B cell (primary cell): ENCODE measurements at regions not wholly inside any gene's neighbourhood (a gene's known extent, or its start where the extent isn't known, plus 50 kb on each side); places are given as distances from the start of the nearest gene placed in this dataset.

Source experiments
- ATAC-seq: fragments of 200-7000 bp; cut with Tn5 transposase; one replicate; pipeline ENCODE4 v1.10.0; 2021; ENCODE audit warnings: low read depth, mild to moderate bottlenecking, moderate number of reproducible peaks, moderate library complexity
- CTCF ChIA-PET: fragments of 350-600 bp; sonication (Branson Sonifier 250); formaldehyde crosslinking; loops from one replicate; lab custom pipeline; 2021; ENCODE audit warnings: antibody characterized with exemption, inconsistent platforms; lab: Charles Lee
- POLR2A ChIA-PET: fragments of 350-600 bp; sonication (Branson Sonifier 250); formaldehyde crosslinking; loops from one replicate; lab custom pipeline; 2021; ENCODE audit warnings: antibody characterized with exemption; lab: Charles Lee
- DNase-seq: peaks from one replicate; pipeline ENCODE4 v3.0.0; 2013
- H2AFZ ChIP-seq: 2 replicates; pipeline ENCODE4 v1.6.1; 2012; ENCODE audit warnings: mild to moderate bottlenecking, low read depth, low read length; ENCODE audit not compliant: insufficient read depth, poor library complexity, severe bottlenecking
- H3K27ac ChIP-seq, 2 donors: 1 replicate in 1 of 2; 2 replicates in 1 of 2; pipeline ENCODE4 v1.5.1; 2012 to 2013; ENCODE audit warnings: low read length in 2 of 2, mild to moderate bottlenecking in 2 of 2, moderate library complexity in 1 of 2
- H3K27me3 ChIP-seq, 4 experiments: fragments of 200-600 bp in 1 of 4; sonication (generic) in 1 of 4; replicated peaks in 1 of 4; 1 replicate in 2 of 4; 2 replicates in 2 of 4; pipeline versions ENCODE4 v1.6.1 to v1.7.0; 2013 to 2016; ENCODE audit warnings: low read length in 3 of 4, mild to moderate bottlenecking in 2 of 4, mixed read lengths in 1 of 4, moderate library complexity in 1 of 4; ENCODE audit not compliant: insufficient read depth in 4 of 4, control insufficient read depth in 3 of 4; ENCODE audit errors: control extremely low read depth in 1 of 4
- H3K36me3 ChIP-seq, 2 experiments: replicated peaks in 1 of 2; 1 replicate in 1 of 2; 2 replicates in 1 of 2; pipeline versions ENCODE4 v1.6.1 to v1.7.1; 2013; ENCODE audit warnings: low read length in 1 of 2; ENCODE audit not compliant: insufficient read depth in 2 of 2, control insufficient read depth in 1 of 2; ENCODE audit errors: control extremely low read depth in 1 of 2, extremely low read depth in 1 of 2
- H3K4me1 ChIP-seq, 2 donors: fragments of 200-600 bp in 1 of 2; sonication (generic) in 1 of 2; 1 replicate in 1 of 2; 2 replicates in 1 of 2; pipeline versions ENCODE4 v1.5.1 to v1.6.1; 2013 to 2017; ENCODE audit warnings: low read length in 2 of 2; ENCODE audit not compliant: control insufficient read depth in 2 of 2, insufficient read depth in 2 of 2
- H3K4me2 ChIP-seq: replicated peaks from 2 replicates; pipeline ENCODE3; 2012; ENCODE audit warnings: mild to moderate bottlenecking, low read depth, low read length; ENCODE audit not compliant: poor library complexity, severe bottlenecking
- H3K4me3 ChIP-seq, 5 experiments: fragments of 200-600 bp in 1 of 5; sonication (generic) in 1 of 5; 1 replicate in 3 of 5; 2 replicates in 2 of 5; pipeline versions ENCODE4 v1.5.1 to v1.7.0; 2011 to 2016; ENCODE audit warnings: low read length in 4 of 5, mild to moderate bottlenecking in 4 of 5, low read depth in 2 of 5, control low read depth in 1 of 5, moderate library complexity in 1 of 5; ENCODE audit not compliant: insufficient read depth in 1 of 5; ENCODE audit errors: control extremely low read depth in 1 of 5, extremely low read depth in 1 of 5
- H3K79me2 ChIP-seq: fragments of 200-600 bp; sonication (generic); one replicate; pipeline ENCODE4 v1.6.0; 2016; ENCODE audit warnings: low read length; ENCODE audit not compliant: control insufficient read depth, insufficient read depth
- H3K9ac ChIP-seq: fragments of 200-600 bp; sonication (generic); 2 replicates; pipeline ENCODE4 v1.6.1; 2017; ENCODE audit warnings: mild to moderate bottlenecking, low read length, moderate library complexity
- H3K9me3 ChIP-seq, 3 donors: one replicate each; pipeline versions ENCODE4 v1.6.1 to v1.7.1; 2013; ENCODE audit warnings: low read length in 2 of 3; ENCODE audit not compliant: control insufficient read depth in 2 of 3, insufficient read depth in 1 of 3; ENCODE audit errors: control extremely low read depth in 1 of 3
- H4K20me1 ChIP-seq: 2 replicates; pipeline ENCODE4 v1.6.0; 2012; ENCODE audit warnings: mild to moderate bottlenecking, low read length; ENCODE audit not compliant: insufficient read depth, control insufficient read depth, poor library complexity, severe bottlenecking
- H3K27ac Mint-ChIP-seq: one replicate; pipeline ENCODE4 v1.8.0; 2021; ENCODE audit warnings: mixed read lengths
- H3K27me3 Mint-ChIP-seq: one replicate; pipeline ENCODE4 v1.8.0; 2021; ENCODE audit warnings: mixed read lengths
- H3K4me1 Mint-ChIP-seq: one replicate; pipeline ENCODE4 v1.8.0; 2021; ENCODE audit warnings: mixed read lengths
- H3K4me3 Mint-ChIP-seq: one replicate; pipeline ENCODE4 v1.8.0; 2021; ENCODE audit warnings: mixed read lengths
- H3K9me3 Mint-ChIP-seq: one replicate; pipeline ENCODE4 v1.8.0; 2022; ENCODE audit warnings: mixed read lengths; ENCODE audit not compliant: insufficient read depth
- EZH2 ChIP-seq: IDR thresholded peaks from 2 replicates; pipeline ENCODE4 v1.6.1; 2012; ENCODE audit warnings: borderline replicate concordance, low read depth, mild to moderate bottlenecking, moderate library complexity, low read length; ENCODE audit not compliant: insufficient read depth, poor library complexity, severe bottlenecking
- WGBS: methylation state at CpG from one replicate; pipeline ENCODE4 v1.1.5; 2013; ENCODE audit warnings: missing lambda C conversion rate; ENCODE audit not compliant: insufficient coverage; 5-methylcytosine and 5-hydroxymethylcytosine counted together
- intact Hi-C: fragments of 100-400 bp; cut with micrococcal nuclease; formaldehyde crosslinking; loops from one replicate; pipeline ENCODE4 v1.10.0; 2022
- TF ChIP-seq, protein P1 (sequence below): fragments of 200-600 bp; IDR thresholded peaks from one replicate; pipeline ENCODE4 v1.8.0; 2022; ENCODE audit warnings: antibody characterized with exemption, mild to moderate bottlenecking

- Mint-ChIP-seq H3K4me1 (peaks cover 17% of the 10 kb centered on the region), H3K9me3 (peaks cover 1% of the 10 kb centered on the region), H3K4me3 (no peak overlapping the region), H3K27ac (no peak overlapping the region), H3K27me3 (peaks cover 5% of the 10 kb centered on the region)
- CTCF ChIA-PET: interaction anchor here (0.9 to 6.6 kb wide), 12 partner anchors 10 to 573 kb away, joined by 3 to 88 read pairs (median 5); no protein-coding TSS in a partner anchor
- Histone ChIP-seq H3K4me3 (no peak overlapping the region), H2AFZ (no peak overlapping the region), H3K4me1 (peaks cover 17 to 22% of the 10 kb centered on the region in 2 donors), H3K79me2 (no peaks in the 10 kb centered on the region), H3K4me2 (no peak overlapping the region), H3K36me3 (no peaks in the 10 kb centered on the region), H3K9me3 (no peaks in the 10 kb centered on the region), H3K9ac (no peak overlapping the region), H3K27me3 (no peaks in the 10 kb centered on the region), H4K20me1 (no peaks in the 10 kb centered on the region), H3K27ac (no peak overlapping the region)
- DNase-seq (no peak), ATAC-seq (no peak)
- 90% methylated on average over 1 of the region's 2 CpGs for WGBS
- intact Hi-C loops: no loop called here
- POLR2A ChIA-PET: no interaction called here
- TF ChIP-seq, protein P1, sequence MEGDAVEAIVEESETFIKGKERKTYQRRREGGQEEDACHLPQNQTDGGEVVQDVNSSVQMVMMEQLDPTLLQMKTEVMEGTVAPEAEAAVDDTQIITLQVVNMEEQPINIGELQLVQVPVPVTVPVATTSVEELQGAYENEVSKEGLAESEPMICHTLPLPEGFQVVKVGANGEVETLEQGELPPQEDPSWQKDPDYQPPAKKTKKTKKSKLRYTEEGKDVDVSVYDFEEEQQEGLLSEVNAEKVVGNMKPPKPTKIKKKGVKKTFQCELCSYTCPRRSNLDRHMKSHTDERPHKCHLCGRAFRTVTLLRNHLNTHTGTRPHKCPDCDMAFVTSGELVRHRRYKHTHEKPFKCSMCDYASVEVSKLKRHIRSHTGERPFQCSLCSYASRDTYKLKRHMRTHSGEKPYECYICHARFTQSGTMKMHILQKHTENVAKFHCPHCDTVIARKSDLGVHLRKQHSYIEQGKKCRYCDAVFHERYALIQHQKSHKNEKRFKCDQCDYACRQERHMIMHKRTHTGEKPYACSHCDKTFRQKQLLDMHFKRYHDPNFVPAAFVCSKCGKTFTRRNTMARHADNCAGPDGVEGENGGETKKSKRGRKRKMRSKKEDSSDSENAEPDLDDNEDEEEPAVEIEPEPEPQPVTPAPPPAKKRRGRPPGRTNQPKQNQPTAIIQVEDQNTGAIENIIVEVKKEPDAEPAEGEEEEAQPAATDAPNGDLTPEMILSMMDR: peak; percentile 31
- no peak for TF ChIP-seq EZH2
Measured at GRCh38 chr2:168348076-168348475, 100.7 kb upstream of the STK39 start.

GRCh38 chr2:168350380-168350779 is 103.0 kb upstream of the STK39 start:
- Histone ChIP-seq H3K4me1 (peaks cover 12 to 15% of the 10 kb centered on the region in 2 donors), H3K4me3 (no peak overlapping the region), H3K27me3 (no peaks in the 10 kb centered on the region), H3K27ac (no peak overlapping the region), H3K4me2 (no peak overlapping the region), H4K20me1 (no peaks in the 10 kb centered on the region), H3K79me2 (no peaks in the 10 kb centered on the region), H2AFZ (no peak overlapping the region), H3K9me3 (peaks cover 0 to 2% (median 0%) of the 10 kb centered on the region in 3 donors), H3K9ac (no peak overlapping the region), H3K36me3 (no peaks in the 10 kb centered on the region)
- DNase-seq (no peak), ATAC-seq (no peak)
- Mint-ChIP-seq H3K9me3 (peaks cover 7% of the 10 kb centered on the region), H3K27ac (no peak overlapping the region), H3K27me3 (peaks cover 5% of the 10 kb centered on the region), H3K4me1 (peaks cover 13% of the 10 kb centered on the region), H3K4me3 (no peak overlapping the region)
- intact Hi-C loops: no loop called here
- TF ChIP-seq, protein P1: no peak
- no peak for TF ChIP-seq EZH2
- ChIA-PET CTCF (interaction anchor here (1.1 to 6.6 kb wide), 3 partner anchors 14 to 409 kb away, joined by 3 to 62 read pairs (median 3); no protein-coding TSS in a partner anchor), POLR2A (no interaction called here)
- no CpG with 5 or more reads among the region's 2 CpGs for WGBS
